AG04449 (cell line): ENCODE measurements at regions not wholly inside any gene's neighbourhood (a gene's known extent, or its start where the extent isn't known, plus 50 kb on each side); places are given as distances from the start of the nearest gene placed in this dataset.

Experiments used
- CTCF ChIA-PET: fragments of 350-600 bp; formaldehyde crosslinking; extraction: SDS; loops from one replicate; lab custom pipeline; 2021; ENCODE audit warnings: antibody characterized with exemption; lab: Yijun Ruan, JAX
- POLR2A ChIA-PET: fragments of 400-600, 350-600 bp; formaldehyde crosslinking; extraction: SDS; loops from one replicate; lab custom pipeline; 2020; ENCODE audit warnings: antibody characterized with exemption, inconsistent platforms; lab: Yijun Ruan, JAX
- DNase-seq: peaks from one replicate; pipeline ENCODE4 v3.0.0-alpha.2; 2010; ENCODE audit warnings: low read depth, low spot score
- H3K4me3 ChIP-seq: 2 replicates; pipeline ENCODE4 v1.5.1; 2011; ENCODE audit warnings: low read depth, mild to moderate bottlenecking, control low read depth, low read length
- TF ChIP-seq, protein P1 (sequence below): IDR thresholded peaks from one replicate; pipeline ENCODE4 v1.5.1; 2011; ENCODE audit warnings: mild to moderate bottlenecking, moderate library complexity, low read length, control low read depth, inconsistent platforms; ENCODE audit not compliant: insufficient read depth; ENCODE audit errors: missing control alignments

DNA sequence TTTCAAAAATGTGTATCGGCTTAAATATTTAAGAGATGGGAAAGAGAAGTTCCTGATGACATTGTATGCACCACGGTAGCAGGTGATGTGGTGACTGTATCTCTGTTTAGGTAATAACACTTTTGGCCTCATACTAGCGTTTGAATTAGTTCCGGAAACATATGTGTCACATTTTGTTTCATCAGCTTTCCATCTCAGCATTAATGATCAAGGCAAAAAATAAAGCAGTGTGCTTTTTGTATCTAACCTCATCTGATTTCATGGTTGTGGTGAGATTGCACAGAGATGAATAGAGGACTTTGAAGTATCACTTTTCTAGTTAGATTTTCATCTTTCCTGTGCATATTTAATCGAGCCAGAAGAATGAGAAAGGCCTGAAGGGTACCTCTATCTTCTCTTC lies 206.4 kb upstream of the SPRY1 start:
- no peak for DNase-seq
- ChIA-PET CTCF (no interaction called here), POLR2A (no interaction called here)
- no peak overlapping the region for H3K4me3 ChIP-seq
- TF ChIP-seq, protein P1, sequence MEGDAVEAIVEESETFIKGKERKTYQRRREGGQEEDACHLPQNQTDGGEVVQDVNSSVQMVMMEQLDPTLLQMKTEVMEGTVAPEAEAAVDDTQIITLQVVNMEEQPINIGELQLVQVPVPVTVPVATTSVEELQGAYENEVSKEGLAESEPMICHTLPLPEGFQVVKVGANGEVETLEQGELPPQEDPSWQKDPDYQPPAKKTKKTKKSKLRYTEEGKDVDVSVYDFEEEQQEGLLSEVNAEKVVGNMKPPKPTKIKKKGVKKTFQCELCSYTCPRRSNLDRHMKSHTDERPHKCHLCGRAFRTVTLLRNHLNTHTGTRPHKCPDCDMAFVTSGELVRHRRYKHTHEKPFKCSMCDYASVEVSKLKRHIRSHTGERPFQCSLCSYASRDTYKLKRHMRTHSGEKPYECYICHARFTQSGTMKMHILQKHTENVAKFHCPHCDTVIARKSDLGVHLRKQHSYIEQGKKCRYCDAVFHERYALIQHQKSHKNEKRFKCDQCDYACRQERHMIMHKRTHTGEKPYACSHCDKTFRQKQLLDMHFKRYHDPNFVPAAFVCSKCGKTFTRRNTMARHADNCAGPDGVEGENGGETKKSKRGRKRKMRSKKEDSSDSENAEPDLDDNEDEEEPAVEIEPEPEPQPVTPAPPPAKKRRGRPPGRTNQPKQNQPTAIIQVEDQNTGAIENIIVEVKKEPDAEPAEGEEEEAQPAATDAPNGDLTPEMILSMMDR, result no peak

DNA sequence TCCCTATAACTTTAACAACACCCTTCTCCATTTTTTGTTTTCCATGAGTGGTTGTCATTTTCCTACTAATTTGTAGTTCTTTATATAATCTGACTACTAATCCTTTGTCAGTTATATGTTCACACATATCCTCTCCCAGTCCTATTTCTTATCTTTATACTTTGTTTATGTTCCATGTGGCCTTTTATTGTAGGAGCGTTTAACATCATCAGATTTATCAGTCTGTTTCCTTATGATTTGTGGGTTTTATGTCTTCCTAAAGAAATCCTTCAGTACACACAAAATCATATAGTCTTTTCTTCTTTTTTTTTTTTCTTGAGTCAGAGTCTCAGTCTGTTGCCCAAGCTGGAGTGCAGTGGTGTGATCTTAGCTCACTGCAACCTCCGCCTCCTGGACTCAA lies 204.9 kb upstream of the SPRY1 start:
- H3K4me3 ChIP-seq, result no peak overlapping the region
- DNase-seq, result no peak
- TF ChIP-seq, protein P1, result no peak
- POLR2A ChIA-PET, result no interaction called here
- CTCF ChIA-PET, result no interaction called here

DNA sequence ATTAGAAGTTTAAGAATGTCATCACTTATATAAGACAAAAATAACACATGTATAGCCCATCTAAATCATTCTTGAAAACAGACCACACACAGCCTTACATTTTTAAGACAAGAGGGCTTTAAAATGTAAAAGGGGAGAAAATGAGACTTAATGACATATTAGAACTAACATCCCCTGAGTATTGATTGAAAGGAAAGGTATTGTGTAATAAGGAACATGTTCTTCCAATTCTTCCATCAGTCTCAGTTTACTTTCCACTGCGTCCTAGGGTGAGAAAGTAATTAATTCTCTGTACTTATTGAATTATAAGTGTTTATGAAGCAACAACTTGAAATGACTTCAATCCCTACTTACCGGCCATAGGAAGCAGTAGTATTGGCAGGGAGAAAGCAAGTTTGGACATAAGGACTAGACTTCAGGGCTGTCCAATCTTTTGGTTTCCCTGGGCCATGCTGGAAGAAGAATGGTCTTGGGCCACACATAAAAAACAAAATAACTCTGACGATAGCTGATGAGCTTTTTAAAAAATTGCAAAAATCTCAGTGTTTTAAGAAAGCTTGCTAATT lies 202.7 kb upstream of the SPRY1 start:
- ChIA-PET CTCF (no interaction called here), POLR2A (no interaction called here)
- no peak overlapping the region for H3K4me3 ChIP-seq
- DNase-seq, result no peak
- TF ChIP-seq, protein P1, result no peak

DNA sequence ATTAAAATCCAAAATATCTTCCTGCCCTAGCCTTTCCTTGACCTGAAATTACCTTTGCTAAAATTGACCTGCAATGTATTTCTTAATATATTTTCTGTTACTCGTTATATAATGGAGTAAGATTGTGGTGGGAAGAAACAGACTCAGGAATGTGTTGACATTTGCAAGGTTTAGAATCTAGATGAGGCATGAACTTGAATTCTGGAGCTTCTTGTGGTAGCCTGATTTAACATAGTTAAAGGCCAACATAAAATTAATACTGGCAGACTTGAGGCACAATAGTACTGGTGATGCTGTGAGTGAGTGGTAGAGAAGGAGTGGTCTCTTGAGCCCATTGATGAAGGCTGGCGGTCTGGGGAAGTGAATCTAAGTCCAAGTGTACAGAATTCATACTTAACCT lies 197.9 kb upstream of the SPRY1 start:
- DNase-seq, result peak; percentile 56
- CTCF ChIA-PET, result interaction anchor here (0.9 kb wide), 1 partner anchor 14 kb away, joined by 3 read pairs; no protein-coding TSS in a partner anchor
- POLR2A ChIA-PET, result no interaction called here
- TF ChIP-seq, protein P1, result no peak
- H3K4me3 ChIP-seq, result no peak overlapping the region

DNA sequence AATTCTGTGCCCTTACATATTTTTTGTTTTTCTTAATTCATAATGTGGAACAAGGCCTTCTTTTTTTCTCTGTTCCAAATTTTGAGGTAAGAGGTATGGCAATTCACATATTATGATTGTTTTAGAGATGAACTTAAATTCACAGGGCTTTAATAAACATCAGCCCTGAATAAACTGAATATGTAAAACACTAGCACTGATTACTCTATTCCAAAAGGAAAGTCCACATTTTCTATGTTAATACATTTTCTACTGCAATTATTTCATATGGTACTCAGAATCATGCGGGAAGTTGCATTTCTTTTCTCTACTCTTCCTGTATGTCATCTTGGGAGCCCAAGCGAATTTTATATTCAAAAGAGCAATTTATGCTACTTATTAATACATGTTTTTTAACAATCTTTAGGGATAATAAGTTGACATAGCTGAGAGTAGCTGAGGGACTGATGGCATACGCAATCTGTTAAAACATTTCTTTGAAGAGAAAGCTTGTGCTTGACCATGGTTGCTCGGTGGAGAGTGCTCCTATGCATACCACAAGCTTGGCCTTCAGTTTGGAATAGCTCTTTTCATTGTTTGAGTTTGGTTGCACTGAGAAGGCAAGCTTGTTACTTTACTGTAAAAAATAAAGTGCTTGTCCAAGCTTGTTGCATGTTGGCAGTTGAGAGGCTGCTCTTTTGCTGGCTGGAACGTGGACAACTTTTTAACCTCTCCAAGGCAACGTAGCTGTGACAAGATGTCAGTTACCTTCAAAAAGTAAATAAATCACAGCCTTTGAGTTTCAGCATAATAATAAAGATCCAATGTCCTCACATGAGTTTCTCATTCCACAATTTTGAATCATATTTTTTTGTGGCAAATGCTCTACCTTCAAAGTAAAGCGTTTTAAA lies 196.3 kb upstream of the SPRY1 start:
- no peak for DNase-seq
- CTCF ChIA-PET, result no interaction called here
- TF ChIP-seq, protein P1, result no peak
- POLR2A ChIA-PET, result interaction anchor here (0.5 kb wide), 1 partner anchor 551 kb away, joined by 3 read pairs; no protein-coding TSS in a partner anchor
- H3K4me3 ChIP-seq, result no peak overlapping the region

DNA sequence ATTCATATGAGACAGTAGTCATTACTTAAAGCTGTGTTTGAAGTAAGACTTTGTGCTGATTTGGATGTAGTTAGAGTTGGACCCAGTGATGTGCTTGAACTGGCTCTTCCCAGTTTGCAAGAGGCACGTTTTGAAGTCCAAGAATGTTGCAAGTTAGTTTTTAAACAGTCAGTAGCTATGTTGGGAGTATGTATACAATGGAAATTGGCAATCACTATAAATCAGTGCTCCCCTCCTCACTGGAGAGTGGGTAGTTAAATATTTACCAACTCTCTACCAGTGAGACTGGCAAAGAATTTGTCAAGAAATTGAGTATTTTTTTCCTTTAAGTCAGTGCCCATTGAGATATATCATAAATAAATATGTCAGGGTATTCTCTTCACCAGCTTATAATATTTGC lies 191.9 kb upstream of the SPRY1 start:
- TF ChIP-seq, protein P1, result no peak
- H3K4me3 ChIP-seq, result no peak overlapping the region
- DNase-seq, result no peak
- POLR2A ChIA-PET, result no interaction called here
- CTCF ChIA-PET, result no interaction called here
